ENCODE measurements at regions not wholly inside any gene's neighbourhood (a gene's known extent, or its start where the extent isn't known, plus 50 kb on each side); places are given as distances from the start of the nearest gene placed in this dataset.
"Not testable (repeated sequence)": the region's sequence is repeated elsewhere in the genome, so short reads cannot be mapped to it uniquely, and the experiment has no call there.

GRCh38 chr4:169899295-169899694, 126.9 kb downstream of the MFAP3L start:
- no peak for ATAC-seq
- no peak for DNase-seq (ENCODE audit: low spot score)

- DNase-seq (ENCODE audit: low spot score) (no peak), ATAC-seq (no peak)
Measured at GRCh38 chr4:169898095-169898494, 128.1 kb downstream of the MFAP3L start.

- not testable (repeated sequence) for DNase-seq (ENCODE audit: low spot score); ATAC-seq
Measured at GRCh38 chr4:169894767-169895166, 131.4 kb downstream of the MFAP3L start.

GRCh38 chr4:169885893-169886292, 128.1 kb upstream of the HPF1 start:
- ATAC-seq (no peak), DNase-seq (ENCODE audit: low spot score) (no peak)

GRCh38 chr4:169881769-169882168, 124.0 kb upstream of the HPF1 start:
- ATAC-seq, result no peak
- no peak for DNase-seq (ENCODE audit: low spot score)

- no peak for ATAC-seq
- DNase-seq (ENCODE audit: low spot score), result no peak
Measured at GRCh38 chr4:169870507-169870906, 112.8 kb upstream of the HPF1 start.

GRCh38 chr4:169869490-169869889, 111.7 kb upstream of the HPF1 start:
- ATAC-seq (no peak), DNase-seq (ENCODE audit: low spot score) (no peak)

GRCh38 chr4:169861593-169861992, 103.8 kb upstream of the HPF1 start:
- ATAC-seq (no peak), DNase-seq (ENCODE audit: low spot score) (no peak)

GRCh38 chr4:169859366-169860216, 101.8 kb upstream of the HPF1 start:
- DNase-seq (ENCODE audit: low spot score) (no peak), ATAC-seq (no peak)

GRCh38 chr4:169854090-169854489, 96.3 kb upstream of the HPF1 start:
- DNase-seq (ENCODE audit: low spot score), result no peak
- no peak for ATAC-seq

GRCh38 chr4:169852481-169852880, 94.7 kb upstream of the HPF1 start:
- DNase-seq (ENCODE audit: low spot score) (no peak), ATAC-seq (no peak)

- ATAC-seq, result no peak
Measured at GRCh38 chr4:169851750-169852149, 94.0 kb upstream of the HPF1 start.

GRCh38 chr4:169849456-169849855, 91.7 kb upstream of the HPF1 start:
- ATAC-seq (no peak), DNase-seq (ENCODE audit: low spot score) (no peak)

More at GRCh38 chr4:169851750-169852149, 94.0 kb upstream of the HPF1 start:
- DNase-seq (ENCODE audit: low spot score), result no peak

- ATAC-seq (no peak), DNase-seq (ENCODE audit: low spot score) (no peak)
Measured at GRCh38 chr4:169848018-169848417, 90.3 kb upstream of the HPF1 start.

GRCh38 chr4:169847171-169847570, 89.4 kb upstream of the HPF1 start:
- ATAC-seq (no peak), DNase-seq (ENCODE audit: low spot score) (no peak)

GRCh38 chr4:169846396-169846795, 88.7 kb upstream of the HPF1 start:
- DNase-seq (ENCODE audit: low spot score) (no peak), ATAC-seq (no peak)

- DNase-seq (ENCODE audit: low spot score) (no peak), ATAC-seq (no peak)
Measured at GRCh38 chr4:169841776-169842175, 84.0 kb upstream of the HPF1 start.

- no peak for DNase-seq (ENCODE audit: low spot score)
- ATAC-seq, result no peak
Measured at GRCh38 chr4:169840554-169840953, 82.8 kb upstream of the HPF1 start.

- ATAC-seq; DNase-seq (ENCODE audit: low spot score): not testable (repeated sequence)
Measured at GRCh38 chr4:169828329-169828728, 70.6 kb upstream of the HPF1 start.

- DNase-seq (ENCODE audit: low spot score) (no peak), ATAC-seq (no peak)
Measured at GRCh38 chr4:169826634-169827187, 69.0 kb upstream of the HPF1 start.

- DNase-seq (ENCODE audit: low spot score) (peak; percentile 72), ATAC-seq (peak; percentile 99)
Measured at GRCh38 chr4:169823685-169824084, 65.9 kb upstream of the HPF1 start.

- DNase-seq (ENCODE audit: low spot score), result no peak
- ATAC-seq, result no peak
Measured at GRCh38 chr4:169821402-169821801, 63.7 kb upstream of the HPF1 start.
